ENCODE measurements at regions not wholly inside any gene's neighbourhood (a gene's known extent, or its start where the extent isn't known, plus 50 kb on each side); places are given as distances from the start of the nearest gene placed in this dataset.

- TF ChIP-seq RNF2 (IDR thresholded peaks at IDR 0.05; ENCODE audit: borderline replicate concordance, low read depth, low read length, missing control alignments, poor library complexity, severe bottlenecking), result no peak
- TF ChIP-seq MAX (IDR thresholded peaks at IDR 0.05), result no peak
- TF ChIP-seq RAD21 (IDR thresholded peaks at IDR 0.05 in 1 of 2, conservative IDR thresholded peaks at IDR 0.05 in 1 of 2; ENCODE audit: low read depth in 2 of 2, low read length in 2 of 2), result no peak
- no peak for TF ChIP-seq CEBPB (IDR thresholded peaks at IDR 0.05; ENCODE audit: low read depth, low read length)
Observed at GRCh38 chr2:65636813-65637483, 204.5 kb upstream of the SPRED2 start (continued).
